HEK293T (cell line): ENCODE measurements at regions not wholly inside any gene's neighbourhood (a gene's known extent, or its start where the extent isn't known, plus 50 kb on each side); places are given as distances from the start of the nearest gene placed in this dataset.

Experiments
- CTCF ChIA-PET: fragments of 350-600 bp; formaldehyde crosslinking; extraction: SDS; loops from one replicate; lab custom pipeline; 2021; ENCODE audit warnings: antibody characterized with exemption, inconsistent platforms; lab: Yijun Ruan, JAX
- POLR2A ChIA-PET: fragments of 350-600 bp; formaldehyde crosslinking; extraction: SDS; loops from one replicate; lab custom pipeline; 2020; ENCODE audit warnings: antibody characterized with exemption, inconsistent platforms; lab: Yijun Ruan, JAX
- DNase-seq: peaks from one replicate; pipeline ENCODE4 v3.0.0; 2012; ENCODE audit warnings: mixed read lengths; ENCODE audit errors: extremely low spot score
- ARNT ChIP-seq: fragments of 450-650 bp; IDR thresholded peaks from 2 replicates; pipeline ENCODE4 v1.6.1; 2017; ENCODE audit warnings: mild to moderate bottlenecking
- BHLHE40 ChIP-seq: fragments of 450-650 bp; IDR thresholded peaks from 2 replicates; pipeline ENCODE4 v1.6.1; 2016; ENCODE audit warnings: mild to moderate bottlenecking, moderate library complexity, borderline replicate concordance
- CTBP1 ChIP-seq: fragments of 450-650 bp; IDR thresholded peaks from 2 replicates; pipeline ENCODE4 v1.6.1; 2016; ENCODE audit warnings: borderline replicate concordance
- ELF4 ChIP-seq: fragments of 450-650 bp; IDR thresholded peaks from 2 replicates; pipeline ENCODE4 v1.6.1; 2017; ENCODE audit warnings: antibody characterized with exemption
- FOXA1 ChIP-seq: fragments of 450-650 bp; IDR thresholded peaks from 2 replicates; pipeline ENCODE4 v1.6.1; 2016; ENCODE audit warnings: mild to moderate bottlenecking
- FOXK2 ChIP-seq: fragments of 450-650 bp; IDR thresholded peaks from 2 replicates; pipeline ENCODE4 v1.6.1; 2016; ENCODE audit warnings: mild to moderate bottlenecking
- FOXM1 ChIP-seq: fragments of 450-650 bp; IDR thresholded peaks from 2 replicates; pipeline ENCODE4 v1.6.1; 2017; ENCODE audit warnings: mild to moderate bottlenecking, borderline replicate concordance
- HDGF ChIP-seq: fragments of 450-650 bp; IDR thresholded peaks from 2 replicates; pipeline ENCODE4 v1.6.1; 2017; ENCODE audit warnings: antibody characterized with exemption, borderline replicate concordance
- L3MBTL2 ChIP-seq: fragments of 450-650 bp; conservative IDR thresholded peaks from 2 replicates; pipeline ENCODE4 v1.6.1; 2016; ENCODE audit warnings: mild to moderate bottlenecking
- LEF1 ChIP-seq: fragments of 450-650 bp; IDR thresholded peaks from 2 replicates; pipeline ENCODE4 v1.6.1; 2017; ENCODE audit warnings: mild to moderate bottlenecking, borderline replicate concordance
- NFRKB ChIP-seq: fragments of 450-650 bp; IDR thresholded peaks from 2 replicates; pipeline ENCODE4 v1.6.1; 2016; ENCODE audit warnings: mild to moderate bottlenecking, moderate library complexity
- SP1 ChIP-seq: fragments of 450-650 bp; IDR thresholded peaks from 2 replicates; pipeline ENCODE4 v1.6.1; 2017
- SUZ12 ChIP-seq: fragments of 450-650 bp; IDR thresholded peaks from 2 replicates; pipeline ENCODE4 v1.6.1; 2016; ENCODE audit warnings: mild to moderate bottlenecking
- TARDBP ChIP-seq: fragments of 450-650 bp; IDR thresholded peaks from 2 replicates; pipeline ENCODE4 v1.6.1; 2016
- ZNF384 ChIP-seq: fragments of 450-650 bp; IDR thresholded peaks from 2 replicates; pipeline ENCODE4 v1.6.1; 2016
- TF ChIP-seq, protein P1 (sequence below): fragments of 450-650 bp; IDR thresholded peaks from 2 replicates; pipeline ENCODE4 v1.6.1; 2016

DNA sequence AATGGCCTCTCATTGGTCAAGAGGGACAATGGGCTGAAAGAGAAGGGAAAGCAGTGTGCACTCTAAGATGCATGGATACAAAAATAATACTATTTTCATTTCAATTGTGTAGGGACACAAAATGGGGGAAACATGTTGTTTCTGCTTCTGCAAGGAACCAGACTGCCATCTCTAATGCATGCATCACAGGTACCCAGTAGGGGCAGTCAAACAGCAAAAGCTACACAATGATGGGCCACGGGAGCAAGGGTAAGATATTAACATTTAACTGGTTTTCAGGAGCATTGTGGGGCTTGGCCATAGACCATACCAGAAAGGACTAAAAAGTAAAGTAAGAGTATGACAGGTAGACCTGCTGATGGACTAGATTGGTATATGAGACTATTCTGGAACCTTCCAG, 535.8 kb downstream of the SPATA31D1 start:
- ChIA-PET CTCF (no interaction called here), POLR2A (no interaction called here)
- TF ChIP-seq FOXM1, result no peak
- no peak for TF ChIP-seq SP1
- no peak for TF ChIP-seq CTBP1
- no peak for TF ChIP-seq TARDBP
- no peak for TF ChIP-seq L3MBTL2
- TF ChIP-seq BHLHE40, result no peak
- no peak for TF ChIP-seq HDGF
- no peak for TF ChIP-seq NFRKB
- TF ChIP-seq FOXK2, result no peak
- TF ChIP-seq, protein P1, sequence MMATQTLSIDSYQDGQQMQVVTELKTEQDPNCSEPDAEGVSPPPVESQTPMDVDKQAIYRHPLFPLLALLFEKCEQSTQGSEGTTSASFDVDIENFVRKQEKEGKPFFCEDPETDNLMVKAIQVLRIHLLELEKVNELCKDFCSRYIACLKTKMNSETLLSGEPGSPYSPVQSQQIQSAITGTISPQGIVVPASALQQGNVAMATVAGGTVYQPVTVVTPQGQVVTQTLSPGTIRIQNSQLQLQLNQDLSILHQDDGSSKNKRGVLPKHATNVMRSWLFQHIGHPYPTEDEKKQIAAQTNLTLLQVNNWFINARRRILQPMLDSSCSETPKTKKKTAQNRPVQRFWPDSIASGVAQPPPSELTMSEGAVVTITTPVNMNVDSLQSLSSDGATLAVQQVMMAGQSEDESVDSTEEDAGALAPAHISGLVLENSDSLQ, result no peak
- TF ChIP-seq FOXA1, result no peak
- TF ChIP-seq ZNF384, result no peak
- no peak for DNase-seq

GRCh38 chr9:82526577-82526976, 536.4 kb downstream of the RASEF start:
- POLR2A ChIA-PET, result no interaction called here
- CTCF ChIA-PET, result no interaction called here
- TF ChIP-seq ELF4, result no peak
- no peak for TF ChIP-seq ARNT
- TF ChIP-seq FOXM1, result no peak
- no peak for TF ChIP-seq LEF1
- TF ChIP-seq ZNF384, result no peak
- no peak for TF ChIP-seq BHLHE40
- TF ChIP-seq TARDBP, result no peak
- no peak for TF ChIP-seq CTBP1
- no peak for TF ChIP-seq SUZ12
- no peak for TF ChIP-seq L3MBTL2
- no peak for TF ChIP-seq HDGF
- no peak for TF ChIP-seq FOXA1
- TF ChIP-seq, protein P1, result no peak
- no peak for TF ChIP-seq FOXK2
- no peak for TF ChIP-seq NFRKB
- no peak for TF ChIP-seq SP1

DNA sequence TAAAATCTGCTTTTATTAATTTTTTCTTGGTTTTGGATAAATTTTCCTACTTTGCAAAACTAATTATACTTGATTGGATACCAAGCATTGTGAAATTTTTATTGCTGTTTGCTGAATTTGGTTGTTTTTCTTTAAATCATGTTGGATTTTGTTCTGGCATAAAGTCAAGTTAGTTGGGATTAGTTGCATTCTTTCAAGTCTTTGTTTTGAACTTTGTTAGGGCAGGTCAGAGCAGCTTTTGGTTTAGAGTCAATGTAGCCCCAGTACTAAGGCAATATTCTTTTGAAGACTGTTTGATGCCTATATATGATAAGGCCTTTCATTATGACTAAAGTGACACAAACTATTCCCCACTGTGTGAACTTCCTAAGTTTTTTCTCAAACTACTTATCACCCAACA, 531.1 kb downstream of the RASEF start:
- CTCF ChIA-PET, result no interaction called here
- no peak for DNase-seq
- POLR2A ChIA-PET, result no interaction called here

More at GRCh38 chr9:82526577-82526976, 536.4 kb downstream of the RASEF start:
- DNase-seq, result no peak

DNA sequence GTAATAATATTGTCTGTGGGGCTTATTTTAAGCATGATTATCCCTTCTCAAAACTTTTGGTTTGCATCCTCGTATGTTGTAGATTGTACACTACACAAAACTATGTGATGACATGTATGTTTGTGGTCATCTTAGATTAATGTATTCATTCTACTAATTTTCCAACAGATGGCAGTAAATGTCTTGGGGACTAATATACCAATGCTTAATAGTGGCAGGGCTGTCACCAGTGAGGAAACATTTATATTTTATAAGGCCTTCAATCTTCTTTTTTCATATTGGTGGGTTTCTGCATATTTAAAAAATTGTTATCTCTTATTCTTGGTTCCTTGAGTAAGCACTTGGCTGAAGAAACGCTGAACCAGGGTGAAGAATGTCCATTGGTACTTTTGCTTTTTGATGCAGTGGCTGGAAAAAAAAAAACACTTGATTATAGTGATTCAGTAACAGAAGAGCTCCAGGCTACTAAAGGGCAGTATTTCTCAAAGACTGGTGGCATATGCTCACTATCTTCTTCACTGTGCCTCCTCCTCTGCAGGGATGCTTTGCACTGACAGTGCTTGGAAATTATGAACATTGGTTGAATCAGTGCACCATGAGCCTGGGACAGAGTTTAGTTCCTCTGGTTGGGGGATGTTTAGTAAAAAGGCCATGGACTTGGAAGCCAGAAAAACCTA, 530.3 kb downstream of the RASEF start:
- ChIA-PET POLR2A (no interaction called here), CTCF (interaction anchor here (0.6 kb wide), 1 partner anchor 8 kb away, joined by 4 read pairs; no protein-coding TSS in a partner anchor)
- no peak for TF ChIP-seq FOXK2
- TF ChIP-seq TARDBP, result no peak
- TF ChIP-seq ELF4, result no peak
- no peak for TF ChIP-seq SUZ12
- TF ChIP-seq, protein P1, result no peak
- TF ChIP-seq SP1, result no peak
- no peak for TF ChIP-seq FOXM1
- TF ChIP-seq BHLHE40, result no peak
- TF ChIP-seq FOXA1, result no peak
- no peak for TF ChIP-seq HDGF
- no peak for TF ChIP-seq LEF1

More for the DNA sequence above, 531.1 kb downstream of the RASEF start:
- no peak for TF ChIP-seq BHLHE40
- no peak for TF ChIP-seq HDGF
- no peak for TF ChIP-seq FOXA1
- TF ChIP-seq SP1, result no peak
- no peak for TF ChIP-seq SUZ12
- TF ChIP-seq LEF1, result no peak
- no peak for TF ChIP-seq ELF4
- TF ChIP-seq FOXM1, result no peak
- TF ChIP-seq FOXK2, result no peak
- TF ChIP-seq, protein P1, result no peak

DNA sequence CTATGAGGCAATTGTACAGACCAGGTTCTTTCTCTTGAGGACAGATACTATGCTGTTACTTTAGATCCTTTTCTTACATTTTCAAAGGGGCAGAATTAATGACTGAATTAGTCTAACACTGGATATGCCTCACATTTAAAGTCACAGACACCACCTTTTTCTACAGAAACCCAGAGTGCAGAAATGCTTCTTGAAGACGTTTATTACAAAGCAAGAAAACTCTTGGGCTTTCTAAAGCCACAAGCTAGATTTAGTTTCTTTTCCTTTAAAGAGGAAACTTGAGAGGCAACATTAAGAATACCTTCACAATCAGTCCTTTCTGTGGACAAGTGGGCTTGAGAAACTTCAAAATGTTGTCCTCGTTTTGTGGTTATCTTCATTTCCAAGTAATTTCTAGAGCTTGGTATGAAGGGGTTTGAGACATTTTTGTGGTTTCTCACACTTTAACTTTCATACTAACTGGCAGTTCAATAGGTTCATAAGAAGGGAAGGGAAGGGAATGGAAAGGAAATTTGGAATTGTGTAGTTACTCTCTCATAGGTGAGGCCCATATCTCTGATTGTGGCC, 527.4 kb downstream of the RASEF start:
- CTCF ChIA-PET, result no interaction called here
- POLR2A ChIA-PET, result no interaction called here
- DNase-seq, result no peak
- no peak for TF ChIP-seq FOXK2
- TF ChIP-seq FOXM1, result no peak
- TF ChIP-seq LEF1, result no peak

More for the DNA sequence above, 530.3 kb downstream of the RASEF start:
- DNase-seq, result no peak

GRCh38 chr9:82538634-82539033, 524.3 kb downstream of the RASEF start:
- TF ChIP-seq FOXK2 (no peak), BHLHE40 (no peak), LEF1 (no peak), ELF4 (no peak), ARNT (no peak), TARDBP (no peak), FOXA1 (no peak), SUZ12 (no peak), SP1 (no peak), NFRKB (no peak), L3MBTL2 (no peak), CTBP1 (no peak), HDGF (no peak), FOXM1 (no peak), ZNF384 (no peak)
- TF ChIP-seq, protein P1, result no peak
- ChIA-PET CTCF (interaction anchor here (0.7 kb wide), 1 partner anchor 632 kb away, joined by 3 read pairs; no protein-coding TSS in a partner anchor), POLR2A (no interaction called here)
- DNase-seq, result no peak
